Panc1 (cell line): ENCODE measurements at regions not wholly inside any gene's neighbourhood (a gene's known extent, or its start where the extent isn't known, plus 50 kb on each side); places are given as distances from the start of the nearest gene placed in this dataset.

Experiments
- ATAC-seq: fragments of 200-7000 bp; cut with Tn5 transposase; 2 replicates; pipeline ENCODE4 v1.9.1; 2020; ENCODE audit warnings: mild to moderate bottlenecking, moderate library complexity
- BruUV-seq: library from RNA; stranded (reverse); fragments of 400-500 nt; replicated peaks from 2 replicates; lab custom pipeline; 2021; lab: Mats Ljungman, UMichigan
- CTCF ChIA-PET: fragments of 300-600 bp; sonication (Branson Sonifier 250); formaldehyde crosslinking; loops from one replicate; lab custom pipeline; 2022; ENCODE audit warnings: antibody characterized with exemption; lab: Charles Lee
- POLR2A ChIA-PET: fragments of 300-600 bp; sonication (Branson Sonifier 250); formaldehyde crosslinking; loops from one replicate; lab custom pipeline; 2022; ENCODE audit warnings: antibody characterized with exemption; lab: Charles Lee
- DNase-seq: peaks from one replicate; pipeline ENCODE4 v3.0.0-alpha.2; 2010; ENCODE audit warnings: low read depth, low spot score
- H3K27ac ChIP-seq: 2 replicates; pipeline ENCODE4 v1.5.1; 2011; ENCODE audit warnings: mild to moderate bottlenecking, low read length, inconsistent platforms
- H3K27me3 ChIP-seq: fragments of 200-500 bp; sonication (Bioruptor generic); 2 replicates; pipeline ENCODE4 v1.6.0; 2014; ENCODE audit warnings: low read length, inconsistent platforms; ENCODE audit not compliant: control insufficient read depth, insufficient read depth
- H3K36me3 ChIP-seq: fragments of 200-500 bp; sonication (Bioruptor generic); 2 replicates; pipeline ENCODE4 v1.5.1; 2014; ENCODE audit warnings: inconsistent platforms, mild to moderate bottlenecking, low read length, moderate library complexity; ENCODE audit not compliant: control insufficient read depth, insufficient read depth
- H3K4me1 ChIP-seq: 2 replicates; pipeline ENCODE4 v1.5.1; 2011; ENCODE audit warnings: inconsistent platforms, mild to moderate bottlenecking, low read length, moderate library complexity; ENCODE audit not compliant: control insufficient read depth, insufficient read depth
- H3K4me3 ChIP-seq, 2 experiments: 2 replicates each; pipeline ENCODE4 v1.5.1; 2011 to 2012; ENCODE audit warnings: low read depth in 2 of 2, low read length in 2 of 2, mild to moderate bottlenecking in 2 of 2, inconsistent platforms in 1 of 2, moderate library complexity in 1 of 2
- H3K9me3 ChIP-seq: fragments of 200-500 bp; sonication (Bioruptor generic); 2 replicates; pipeline ENCODE4 v1.5.1; 2014; ENCODE audit warnings: low read depth, mild to moderate bottlenecking, inconsistent platforms, low read length, moderate library complexity; ENCODE audit not compliant: control insufficient read depth, insufficient read depth
- CTCF ChIP-seq: fragments of 450-650 bp; IDR thresholded peaks from 2 replicates; pipeline ENCODE4 v1.5.1; 2017; ENCODE audit warnings: mild to moderate bottlenecking
- POLR2AphosphoS5 ChIP-seq: IDR thresholded peaks from 2 replicates; pipeline ENCODE4 v1.6.1; 2012; ENCODE audit warnings: mild to moderate bottlenecking, low read depth, low read length, moderate library complexity
- SIN3A ChIP-seq: IDR thresholded peaks from 2 replicates; pipeline ENCODE4 v1.6.1; 2012; ENCODE audit warnings: low read depth, mild to moderate bottlenecking, low read length, moderate library complexity, borderline replicate concordance; ENCODE audit not compliant: insufficient read depth
- TCF7L2 ChIP-seq: IDR thresholded peaks from 2 replicates; pipeline ENCODE4 v1.6.1; 2011; ENCODE audit warnings: mild to moderate bottlenecking, low read depth, low read length, inconsistent platforms
- in situ Hi-C: cut with HindIII; loops from 2 replicates; pipeline ENCODE4 v1.10.0; 2016; ENCODE audit warnings: low sequenced_read_pairs, low pct_unique_long_range_greater_than_20kb
- intact Hi-C: fragments of 100-400 bp; cut with micrococcal nuclease; formaldehyde crosslinking; loops from one replicate; pipeline ENCODE4 v1.10.0; 2022; ENCODE audit not compliant: unreplicated experiment
- TF ChIP-seq, protein P1 (sequence below), 2 experiments: IDR thresholded peaks; 2 replicates each; pipeline ENCODE4 v1.6.1; 2011 to 2012; ENCODE audit warnings: low read depth in 2 of 2, control low read depth in 1 of 2, low read length in 1 of 2, mild to moderate bottlenecking in 1 of 2, moderate library complexity in 1 of 2; ENCODE audit not compliant: insufficient read depth in 1 of 2

- Histone ChIP-seq H3K9me3 (no peaks in the 10 kb centered on the region), H3K4me1 (no peaks in the 10 kb centered on the region), H3K4me3 (no peak overlapping the region), H3K36me3 (no peaks in the 10 kb centered on the region), H3K27me3 (no peaks in the 10 kb centered on the region; the same call in 1 of the 2 replicates), H3K27ac (no peak overlapping the region)
- CTCF ChIA-PET = no interaction called here
- intact Hi-C loops (no loop called here), in situ Hi-C loops (no loop called here)
- TF ChIP-seq CTCF (no peak), SIN3A (no peak), POLR2AphosphoS5 (no peak), TCF7L2 (no peak)
- TF ChIP-seq, protein P1, sequence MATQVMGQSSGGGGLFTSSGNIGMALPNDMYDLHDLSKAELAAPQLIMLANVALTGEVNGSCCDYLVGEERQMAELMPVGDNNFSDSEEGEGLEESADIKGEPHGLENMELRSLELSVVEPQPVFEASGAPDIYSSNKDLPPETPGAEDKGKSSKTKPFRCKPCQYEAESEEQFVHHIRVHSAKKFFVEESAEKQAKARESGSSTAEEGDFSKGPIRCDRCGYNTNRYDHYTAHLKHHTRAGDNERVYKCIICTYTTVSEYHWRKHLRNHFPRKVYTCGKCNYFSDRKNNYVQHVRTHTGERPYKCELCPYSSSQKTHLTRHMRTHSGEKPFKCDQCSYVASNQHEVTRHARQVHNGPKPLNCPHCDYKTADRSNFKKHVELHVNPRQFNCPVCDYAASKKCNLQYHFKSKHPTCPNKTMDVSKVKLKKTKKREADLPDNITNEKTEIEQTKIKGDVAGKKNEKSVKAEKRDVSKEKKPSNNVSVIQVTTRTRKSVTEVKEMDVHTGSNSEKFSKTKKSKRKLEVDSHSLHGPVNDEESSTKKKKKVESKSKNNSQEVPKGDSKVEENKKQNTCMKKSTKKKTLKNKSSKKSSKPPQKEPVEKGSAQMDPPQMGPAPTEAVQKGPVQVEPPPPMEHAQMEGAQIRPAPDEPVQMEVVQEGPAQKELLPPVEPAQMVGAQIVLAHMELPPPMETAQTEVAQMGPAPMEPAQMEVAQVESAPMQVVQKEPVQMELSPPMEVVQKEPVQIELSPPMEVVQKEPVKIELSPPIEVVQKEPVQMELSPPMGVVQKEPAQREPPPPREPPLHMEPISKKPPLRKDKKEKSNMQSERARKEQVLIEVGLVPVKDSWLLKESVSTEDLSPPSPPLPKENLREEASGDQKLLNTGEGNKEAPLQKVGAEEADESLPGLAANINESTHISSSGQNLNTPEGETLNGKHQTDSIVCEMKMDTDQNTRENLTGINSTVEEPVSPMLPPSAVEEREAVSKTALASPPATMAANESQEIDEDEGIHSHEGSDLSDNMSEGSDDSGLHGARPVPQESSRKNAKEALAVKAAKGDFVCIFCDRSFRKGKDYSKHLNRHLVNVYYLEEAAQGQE (IDR thresholded peaks at IDR 0.05; ENCODE audit: insufficient read depth in 1 of 2, low read depth in 2 of 2, low read length in 1 of 2) = no peak
- no peak for ATAC-seq
- BruUV-seq = no TSS peak
- no peak for DNase-seq
- POLR2A ChIA-PET = no interaction called here
These were observed 84.0 kb upstream of the LRFN2 start for GRCh38 chr6:40671001-40671693.

DNA sequence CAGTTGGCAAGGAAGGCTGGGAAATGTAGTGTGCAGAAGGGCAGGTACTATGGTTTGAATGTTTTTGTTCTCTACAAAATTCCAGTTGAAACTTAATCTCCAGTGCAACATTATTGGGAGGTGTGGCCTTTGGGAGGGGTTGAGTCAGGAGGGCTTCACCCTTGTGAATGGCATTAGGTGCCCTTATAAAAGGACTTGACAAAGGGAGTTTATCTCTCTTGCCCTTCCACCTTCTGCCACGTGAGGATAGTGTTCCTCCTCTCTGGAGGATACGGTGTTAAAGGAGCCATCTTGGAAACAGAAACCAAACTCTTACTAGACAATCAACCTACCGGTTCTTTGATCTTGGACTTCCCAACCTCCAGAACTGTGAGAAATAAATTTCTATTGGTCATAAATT lies 82.2 kb upstream of the LRFN2 start:
- no peaks in the 10 kb centered on the region for H3K4me1 ChIP-seq
- DNase-seq (no peak), ATAC-seq (no peak)
- BruUV-seq = no TSS peak
- no peak overlapping the region for H3K4me3 ChIP-seq
- CTCF ChIA-PET = no interaction called here
- no peaks in the 10 kb centered on the region for H3K27me3 ChIP-seq
- no peak overlapping the region for H3K27ac ChIP-seq
- no peaks in the 10 kb centered on the region for H3K36me3 ChIP-seq
- in situ Hi-C loops = no loop called here
- intact Hi-C loops = no loop called here
- POLR2A ChIA-PET = interaction anchor here (0.6 kb wide), 1 partner anchor 9 kb away, joined by 15 read pairs; no protein-coding TSS in a partner anchor
- H3K9me3 ChIP-seq = 0 out of 2 replicates have a peak, but pooled peaks cover 5% of the 10 kb centered on the region
- TF ChIP-seq CTCF (no peak), SIN3A (no peak), POLR2AphosphoS5 (no peak), TCF7L2 (no peak)
- TF ChIP-seq, protein P1 (IDR thresholded peaks at IDR 0.05; ENCODE audit: insufficient read depth in 1 of 2, low read depth in 2 of 2, low read length in 1 of 2) = no peak
